H1 (cell line): ENCODE measurements at regions not wholly inside any gene's neighbourhood (a gene's known extent, or its start where the extent isn't known, plus 50 kb on each side); places are given as distances from the start of the nearest gene placed in this dataset.

Experiments
- CTCF ChIA-PET: fragments of 300-600 bp; sonication (Branson Sonifier 250); formaldehyde crosslinking; loops from one replicate; lab custom pipeline; 2021; ENCODE audit not compliant: partially characterized antibody; lab: Charles Lee
- POLR2A ChIA-PET: fragments of 300-600 bp; sonication (Branson Sonifier 250); formaldehyde crosslinking; loops from one replicate; lab custom pipeline; 2021; ENCODE audit warnings: inconsistent platforms; ENCODE audit not compliant: partially characterized antibody; lab: Charles Lee
- DNase-seq, 2 experiments: peaks; one replicate each; pipeline versions ENCODE4 v3.0.0 to v3.0.0-alpha.2; 2010 to 2022; ENCODE audit warnings: low spot score in 2 of 2, low read depth in 1 of 2, mixed read lengths in 1 of 2
- FAIRE-seq: peaks from 2 replicates; lab custom pipeline; 2011; peaks lifted over from hg19 to GRCh38; lab: Jason Lieb, UNC
- H2AFZ ChIP-seq: 2 replicates; pipeline ENCODE4 v1.8.1; 2012; ENCODE audit warnings: low read length, inconsistent platforms
- H2AK5ac ChIP-seq: 2 replicates; pipeline ENCODE4 v1.6.1; 2013; ENCODE audit warnings: low read depth, low read length
- H2BK120ac ChIP-seq: replicated peaks from 2 replicates; pipeline ENCODE3; 2013; ENCODE audit warnings: low read depth, low read length, inconsistent platforms
- H2BK12ac ChIP-seq: 2 replicates; pipeline ENCODE4 v1.6.1; 2013; ENCODE audit warnings: low read depth, low read length
- H2BK15ac ChIP-seq: 2 replicates; pipeline ENCODE4 v1.6.1; 2013; ENCODE audit warnings: low read length
- H2BK20ac ChIP-seq: 2 replicates; pipeline ENCODE4 v1.6.1; 2013; ENCODE audit warnings: low read length
- H2BK5ac ChIP-seq: 2 replicates; pipeline ENCODE4 v1.6.1; 2013; ENCODE audit warnings: low read depth, low read length
- H3K14ac ChIP-seq: 2 replicates; pipeline ENCODE4 v1.6.1; 2013; ENCODE audit warnings: inconsistent platforms; ENCODE audit not compliant: insufficient read length
- H3K18ac ChIP-seq: 2 replicates; pipeline ENCODE4 v1.6.1; 2013; ENCODE audit warnings: low read length; ENCODE audit errors: extremely low read depth
- H3K23ac ChIP-seq: 2 replicates; pipeline ENCODE4 v1.6.1; 2013; ENCODE audit warnings: inconsistent platforms; ENCODE audit not compliant: insufficient read length
- H3K23me2 ChIP-seq: 2 replicates; pipeline ENCODE4 v1.6.1; 2013; ENCODE audit warnings: low read depth, low read length
- H3K27ac ChIP-seq: 2 replicates; pipeline ENCODE4 v1.6.1; 2011; ENCODE audit warnings: low read depth, low read length, inconsistent platforms
- H3K27me3 ChIP-seq, 4 experiments: replicated peaks in 1 of 4; 1 replicate in 1 of 4; 2 replicates in 3 of 4; pipeline versions ENCODE4 v1.6.1 to v1.8.1; 2011 to 2013; ENCODE audit warnings: low read length in 3 of 4, mild to moderate bottlenecking in 3 of 4, inconsistent platforms in 2 of 4, mixed read lengths in 2 of 4, moderate library complexity in 1 of 4; ENCODE audit not compliant: control insufficient read depth in 3 of 4, insufficient read depth in 3 of 4; ENCODE audit errors: extremely low read depth in 1 of 4
- H3K36me3 ChIP-seq, 4 experiments: 2 replicates each; pipeline versions ENCODE4 v1.6.1 to v1.8.1; 2011 to 2013; ENCODE audit warnings: mild to moderate bottlenecking in 4 of 4, low read length in 3 of 4, moderate library complexity in 2 of 4, control low read depth in 1 of 4, inconsistent platforms in 1 of 4; ENCODE audit not compliant: insufficient read depth in 4 of 4, control insufficient read depth in 2 of 4
- H3K4ac ChIP-seq: replicated peaks from 2 replicates; pipeline ENCODE3; 2013; ENCODE audit warnings: low read length, low read depth, mixed read lengths, inconsistent platforms; ENCODE audit not compliant: insufficient read length
- H3K4me1 ChIP-seq, 4 experiments: replicated peaks in 1 of 4; 1 replicate in 1 of 4; 2 replicates in 3 of 4; pipeline versions ENCODE4 v1.6.1 to v1.8.1; 2011 to 2013; ENCODE audit warnings: low read length in 3 of 4, inconsistent platforms in 2 of 4, mixed read lengths in 1 of 4; ENCODE audit not compliant: insufficient read depth in 4 of 4, control insufficient read depth in 3 of 4
- H3K4me2 ChIP-seq, 2 experiments: 2 replicates each; pipeline versions ENCODE4 v1.6.1 to v1.8.1; 2011 to 2013; ENCODE audit warnings: low read depth in 2 of 2, low read length in 2 of 2, control low read depth in 1 of 2, inconsistent platforms in 1 of 2, mild to moderate bottlenecking in 1 of 2; ENCODE audit not compliant: insufficient read depth in 1 of 2
- H3K4me3 ChIP-seq, 4 experiments: fragments of 200-600, 300-600 bp in 1 of 4; sonication (generic), shearing (Covaris generic), sonication (Bioruptor Twin) in 1 of 4; 2 replicates each; pipeline versions ENCODE4 v1.5.1 to v1.8.1; 2011 to 2016; ENCODE audit warnings: low read length in 4 of 4, low read depth in 3 of 4, control low read depth in 2 of 4, inconsistent platforms in 2 of 4, mild to moderate bottlenecking in 2 of 4, mixed read lengths in 1 of 4, moderate library complexity in 1 of 4; ENCODE audit not compliant: insufficient read depth in 2 of 4; ENCODE audit errors: extremely low read depth in 1 of 4
- H3K56ac ChIP-seq: replicated peaks from 2 replicates; pipeline ENCODE3; 2013; ENCODE audit warnings: low read depth, mild to moderate bottlenecking, mixed read lengths, low read length, inconsistent platforms; ENCODE audit not compliant: insufficient read length
- H3K79me1 ChIP-seq: 2 replicates; pipeline ENCODE4 v1.6.1; 2013; ENCODE audit warnings: low read depth, low read length, control low read depth
- H3K79me2 ChIP-seq, 2 experiments: 2 replicates each; pipeline versions ENCODE4 v1.6.1 to v1.8.1; 2012 to 2013; ENCODE audit warnings: low read length in 2 of 2, mild to moderate bottlenecking in 2 of 2, inconsistent platforms in 1 of 2; ENCODE audit not compliant: insufficient read depth in 2 of 2, control insufficient read depth in 1 of 2
- H3K9ac ChIP-seq, 4 experiments: replicated peaks in 1 of 4; 1 replicate in 1 of 4; 2 replicates in 3 of 4; pipeline versions ENCODE4 v1.6.1 to v1.8.1; 2011 to 2013; ENCODE audit warnings: low read depth in 3 of 4, low read length in 3 of 4, control low read depth in 2 of 4, mild to moderate bottlenecking in 2 of 4, moderate library complexity in 2 of 4, inconsistent platforms in 1 of 4; ENCODE audit errors: extremely low read depth in 1 of 4
- H3K9me3 ChIP-seq, 2 experiments: 2 replicates each; pipeline versions ENCODE4 v1.6.1 to v1.8.1; 2012 to 2013; ENCODE audit warnings: mild to moderate bottlenecking in 2 of 2, moderate library complexity in 2 of 2, control low read depth in 1 of 2, inconsistent platforms in 1 of 2, low read depth in 1 of 2, low read length in 1 of 2, mixed read lengths in 1 of 2; ENCODE audit not compliant: insufficient read depth in 2 of 2
- H4K20me1 ChIP-seq, 2 experiments: replicated peaks in 1 of 2; 2 replicates each; pipeline versions ENCODE3 to v1.8.1; 2011 to 2013; ENCODE audit warnings: inconsistent platforms in 2 of 2, low read length in 2 of 2, mild to moderate bottlenecking in 1 of 2; ENCODE audit not compliant: insufficient read depth in 2 of 2, control insufficient read depth in 1 of 2
- H4K5ac ChIP-seq: 2 replicates; pipeline ENCODE4 v1.6.1; 2013; ENCODE audit warnings: low read length, low read depth, mixed read lengths, inconsistent platforms; ENCODE audit not compliant: insufficient read length
- H4K8ac ChIP-seq: 2 replicates; pipeline ENCODE4 v1.8.0; 2013; ENCODE audit warnings: mild to moderate bottlenecking, moderate library complexity, low read length, inconsistent platforms; ENCODE audit not compliant: insufficient read depth; ENCODE audit errors: extremely low read depth
- H4K91ac ChIP-seq: replicated peaks from 2 replicates; pipeline ENCODE3; 2013; ENCODE audit warnings: low read length, mixed read lengths, inconsistent platforms; ENCODE audit not compliant: insufficient read length
- BCL11A ChIP-seq, 2 experiments: IDR thresholded peaks; one replicate each; pipeline ENCODE4 v1.6.1; 2011; ENCODE audit warnings: low read depth in 2 of 2, low read length in 2 of 2, mild to moderate bottlenecking in 2 of 2
- KDM1A ChIP-seq: fragments of 200-600, 300-600 bp; sonication (generic); IDR thresholded peaks from 2 replicates; pipeline ENCODE4 v1.7.1; 2016; ENCODE audit warnings: mild to moderate bottlenecking, low read length, borderline replicate concordance
- NANOG ChIP-seq: IDR thresholded peaks from 2 replicates; pipeline ENCODE4 v1.6.1; 2011; ENCODE audit warnings: low read length, low read depth, mild to moderate bottlenecking, inconsistent platforms; ENCODE audit not compliant: insufficient read depth, poor library complexity, severe bottlenecking
- SRF ChIP-seq: IDR thresholded peaks from 2 replicates; pipeline ENCODE4 v1.6.1; 2011; ENCODE audit warnings: mild to moderate bottlenecking, low read depth, low read length, moderate library complexity
- SUZ12 ChIP-seq: fragments of 200-600 bp; sonication (generic); IDR thresholded peaks from 2 replicates; pipeline ENCODE4 v1.6.1; 2012; ENCODE audit warnings: mild to moderate bottlenecking, inconsistent platforms, low read length, moderate library complexity, mixed read lengths
- TCF12 ChIP-seq: IDR thresholded peaks from 2 replicates; pipeline ENCODE4 v1.6.1; 2011; ENCODE audit warnings: low read depth, mild to moderate bottlenecking, low read length
- USF2 ChIP-seq: IDR thresholded peaks from 2 replicates; pipeline ENCODE4 v1.6.1; 2011; ENCODE audit warnings: low read length, improper control_type of control experiment
- WGBS, 2 experiments: shearing (Covaris generic) in 1 of 2; methylation state at CpG; one replicate each; pipeline versions ENCODE4 v1.1.6 to v1.1.7; 2013 to 2015; ENCODE audit warnings: low lambda C conversion rate in 2 of 2, mixed read lengths in 2 of 2, inconsistent platforms in 1 of 2, low coverage in 1 of 2, missing lambda C conversion rate in 1 of 2; ENCODE audit not compliant: insufficient replicate concordance in 2 of 2, insufficient coverage in 1 of 2, insufficient read length in 1 of 2; ENCODE audit errors: extremely low coverage in 1 of 2, missing lambda C conversion rate in 1 of 2; 5-methylcytosine and 5-hydroxymethylcytosine counted together
- TF ChIP-seq, protein P1 (sequence below): IDR thresholded peaks from 2 replicates; pipeline ENCODE4 v1.6.1; 2012; ENCODE audit warnings: inconsistent platforms

- TF ChIP-seq TCF12, result no peak
Observed at GRCh38 chr4:143097751-143098150, 87.0 kb upstream of the USP38 start (continued).

GRCh38 chr4:143099693-143100092 lies 85.0 kb upstream of the USP38 start:
- Histone ChIP-seq H3K4me1 (no peaks in the 10 kb centered on the region), H3K23ac (no peak overlapping the region), H3K4me2 (no peak overlapping the region), H2BK15ac (peak overlapping the region; percentile 67; the same call in 1 of the 2 replicates), H3K36me3 (no peaks in the 10 kb centered on the region), H3K18ac (no peak overlapping the region), H4K8ac (no peak overlapping the region), H3K4me3 (no peak overlapping the region), H4K91ac (no peak overlapping the region), H3K27me3 (no peaks in the 10 kb centered on the region), H3K9me3 (peaks cover 0 to 7% of the 10 kb centered on the region in 2 experiments; a peak in 1 of 4 replicates), H2AFZ (0 out of 2 replicates have a peak overlapping the region, but pooled peaks have one; percentile 51), H3K79me1 (no peaks in the 10 kb centered on the region), H3K4ac (no peak overlapping the region), H3K23me2 (no peaks in the 10 kb centered on the region), H4K5ac (no peak overlapping the region), H4K20me1 (no peaks in the 10 kb centered on the region), H2AK5ac (no peak overlapping the region), H3K14ac (no peak overlapping the region), H2BK20ac (0 out of 2 replicates have a peak overlapping the region, but pooled peaks have one; percentile 19), H3K56ac (no peak overlapping the region), H3K27ac (no peak overlapping the region), H2BK5ac (no peak overlapping the region), H2BK12ac (no peak overlapping the region), H3K9ac (no peak overlapping the region), H2BK120ac (no peak overlapping the region), H3K79me2 (no peaks in the 10 kb centered on the region)
- WGBS, 2 experiments, result 83% methylated on average over 3 of the region's 3 CpGs; no CpG with 5 or more reads in 1 of the 2 experiments
- POLR2A ChIA-PET, result no interaction called here
- FAIRE-seq, result no peak
- CTCF ChIA-PET, result no interaction called here
- no peak for DNase-seq
- no peak for TF ChIP-seq USF2
- TF ChIP-seq SRF, result no peak
- TF ChIP-seq BCL11A (IDR thresholded peaks at IDR 0.05; ENCODE audit: low read depth in 2 of 2, low read length in 2 of 2), result no peak
- TF ChIP-seq, protein P1, sequence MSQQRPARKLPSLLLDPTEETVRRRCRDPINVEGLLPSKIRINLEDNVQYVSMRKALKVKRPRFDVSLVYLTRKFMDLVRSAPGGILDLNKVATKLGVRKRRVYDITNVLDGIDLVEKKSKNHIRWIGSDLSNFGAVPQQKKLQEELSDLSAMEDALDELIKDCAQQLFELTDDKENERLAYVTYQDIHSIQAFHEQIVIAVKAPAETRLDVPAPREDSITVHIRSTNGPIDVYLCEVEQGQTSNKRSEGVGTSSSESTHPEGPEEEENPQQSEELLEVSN, result no peak
- no peak for TF ChIP-seq SUZ12
- TF ChIP-seq NANOG, result no peak
- TF ChIP-seq KDM1A, result no peak
